ENCODE measurements at regions not wholly inside any gene's neighbourhood (a gene's known extent, or its start where the extent isn't known, plus 50 kb on each side); places are given as distances from the start of the nearest gene placed in this dataset.

- intact Hi-C loops (cut with micrococcal nuclease; ENCODE audit: unreplicated experiment), result loop anchor here (5.0 kb wide), 1 partner anchor 669 kb away; no protein-coding TSS in a partner anchor
- Histone ChIP-seq H3K27me3 (ENCODE audit: control insufficient read depth in 1 of 2, insufficient read depth in 2 of 2, low read length in 2 of 2) (no peaks in the 10 kb centered on the region), H2AFZ (ENCODE audit: low read length) (no peak overlapping the region), H3K4me2 (ENCODE audit: low read depth, low read length) (no peak overlapping the region), H3K9ac (ENCODE audit: insufficient read depth, low read depth, low read length) (no peak overlapping the region), H3K36me3 (replicated peaks in 1 of 2; ENCODE audit: control insufficient read depth in 1 of 2, insufficient read depth in 2 of 2, low read length in 2 of 2) (no peaks in the 10 kb centered on the region), H4K20me1 (ENCODE audit: insufficient read depth, low read length) (no peaks in the 10 kb centered on the region), H3K9me3 (ENCODE audit: low read length) (no peaks in the 10 kb centered on the region), H3K27ac (ENCODE audit: extremely low read length, insufficient read depth, low read length) (no peak overlapping the region), H3K4me3 (replicated peaks in 1 of 3; ENCODE audit: insufficient read depth in 1 of 3, low read depth in 2 of 3, low read length in 3 of 3) (no peak overlapping the region), H3K4me1 (ENCODE audit: insufficient read depth, low read length) (no peaks in the 10 kb centered on the region), H3K79me2 (ENCODE audit: insufficient read depth, low read length) (no peaks in the 10 kb centered on the region)
- no TSS peak for BruUV-seq (replicated peaks)
- TF ChIP-seq ZNF326 (CRISPR knock-in tag; IDR thresholded peaks at IDR 0.05; ENCODE audit: borderline replicate concordance) (no peak), ZKSCAN1 (IDR thresholded peaks at IDR 0.05; ENCODE audit: low read length) (no peak), AKAP8 (CRISPR knock-in tag; IDR thresholded peaks at IDR 0.05) (no peak), REXO4 (CRISPR knock-in tag; IDR thresholded peaks at IDR 0.05; ENCODE audit: borderline replicate concordance) (no peak), TGIF2 (CRISPR knock-in tag; IDR thresholded peaks at IDR 0.05) (no peak), ZNF33A (CRISPR knock-in tag; IDR thresholded peaks at IDR 0.05; ENCODE audit: borderline replicate concordance) (no peak), PBX3 (CRISPR knock-in tag; IDR thresholded peaks at IDR 0.05; ENCODE audit: borderline replicate concordance) (no peak), SRSF9 (IDR thresholded peaks at IDR 0.05; ENCODE audit: borderline replicate concordance, insufficient read depth, low read depth, low read length, poor library complexity, severe bottlenecking) (no peak)
- TF ChIP-seq, protein P1, sequence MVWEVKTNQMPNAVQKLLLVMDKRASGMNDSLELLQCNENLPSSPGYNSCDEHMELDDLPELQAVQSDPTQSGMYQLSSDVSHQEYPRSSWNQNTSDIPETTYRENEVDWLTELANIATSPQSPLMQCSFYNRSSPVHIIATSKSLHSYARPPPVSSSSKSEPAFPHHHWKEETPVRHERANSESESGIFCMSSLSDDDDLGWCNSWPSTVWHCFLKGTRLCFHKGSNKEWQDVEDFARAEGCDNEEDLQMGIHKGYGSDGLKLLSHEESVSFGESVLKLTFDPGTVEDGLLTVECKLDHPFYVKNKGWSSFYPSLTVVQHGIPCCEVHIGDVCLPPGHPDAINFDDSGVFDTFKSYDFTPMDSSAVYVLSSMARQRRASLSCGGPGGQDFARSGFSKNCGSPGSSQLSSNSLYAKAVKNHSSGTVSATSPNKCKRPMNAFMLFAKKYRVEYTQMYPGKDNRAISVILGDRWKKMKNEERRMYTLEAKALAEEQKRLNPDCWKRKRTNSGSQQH (CRISPR knock-in tag; IDR thresholded peaks at IDR 0.05; ENCODE audit: low read depth), result no peak
- ATAC-seq, result peak; percentile 43; the same call in 2 of the 3 replicates
- in situ Hi-C loops (cut with HindIII; ENCODE audit: extremely low pct_ligation_motif_present, low pct_unique_long_range_greater_than_20kb), result no loop called here
- no peak for DNase-seq (ENCODE audit: low spot score)
- ChIA-PET CTCF (ENCODE audit: low intra/inter-chr PET ratio, low total read pairs) (no interaction called here), POLR2A (no interaction called here)
- FAIRE-seq, result no peak
- no CpG with 5 or more reads among the region's 1 CpG for WGBS (ENCODE audit: low lambda C conversion rate)
Observed at GRCh38 chrX:138026211-138026610, 460.3 kb downstream of the ZIC3 start.
